ENCODE measurements at regions not wholly inside any gene's neighbourhood (a gene's known extent, or its start where the extent isn't known, plus 50 kb on each side); places are given as distances from the start of the nearest gene placed in this dataset.
"Not testable (repeated sequence)": the region's sequence is repeated elsewhere in the genome, so short reads cannot be mapped to it uniquely, and the experiment has no call there.

DNA sequence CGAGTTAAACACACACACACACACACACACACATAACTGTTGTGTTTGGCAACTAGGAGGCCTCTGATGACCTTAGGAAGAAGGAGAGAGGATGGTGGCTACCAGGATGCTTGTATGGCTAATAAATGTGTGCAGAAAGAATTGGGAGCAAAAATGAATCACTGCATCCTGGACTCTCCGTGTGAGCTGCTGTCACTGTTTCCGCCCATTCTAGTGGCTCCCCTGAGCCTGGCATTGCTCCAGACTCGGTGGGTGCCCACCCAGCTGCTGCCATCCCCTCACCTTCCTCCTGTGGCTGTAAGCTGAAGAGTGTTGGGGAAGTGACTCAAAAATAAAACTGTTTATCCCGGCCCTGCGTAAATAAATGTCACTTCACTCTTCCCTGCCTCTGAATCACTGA lies 149.5 kb upstream of the MINDY3 start:
- no peak overlapping the region for H3K27ac ChIP-seq (ENCODE audit: low read length)
- no peaks in the 10 kb centered on the region for H3K27me3 ChIP-seq (ENCODE audit: control insufficient read depth, insufficient read depth, low read length)
- DNase-seq = no peak
- 100% methylated on average over 1 of the region's 6 CpGs for WGBS (ENCODE audit: insufficient coverage, low lambda C conversion rate)
- H3K4me3 ChIP-seq (ENCODE audit: low read length) = no peak overlapping the region
- H3K36me3 ChIP-seq (ENCODE audit: control insufficient read depth, insufficient read depth, low read length) = no peaks in the 10 kb centered on the region
- no peaks in the 10 kb centered on the region for H3K4me1 ChIP-seq (ENCODE audit: control insufficient read depth, insufficient read depth, low read length)
- no peaks in the 10 kb centered on the region for H3K9me3 ChIP-seq (ENCODE audit: control insufficient read depth, low read depth, low read length)

DNA sequence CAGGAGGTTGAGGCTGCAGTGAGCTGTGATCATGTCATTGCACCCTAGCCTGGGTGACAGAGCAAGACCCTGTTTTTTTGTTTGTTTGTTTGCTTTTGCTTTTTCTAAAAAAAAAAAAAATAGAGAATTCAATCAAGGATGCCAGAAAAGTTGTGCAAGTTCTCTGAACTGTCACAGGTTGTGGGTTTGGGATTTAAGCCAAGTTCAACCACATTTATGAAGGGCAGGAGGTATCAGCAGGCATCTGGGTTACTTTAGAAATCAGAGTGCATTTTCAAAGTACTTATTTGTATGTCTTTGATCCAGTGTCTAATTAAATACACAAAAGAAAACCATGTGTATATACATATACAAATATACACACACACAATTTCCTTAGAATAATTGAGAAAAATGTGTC lies 151.2 kb upstream of the MINDY3 start:
- no peaks in the 10 kb centered on the region for H3K36me3 ChIP-seq (ENCODE audit: control insufficient read depth, insufficient read depth, low read length)
- H3K27me3 ChIP-seq (ENCODE audit: control insufficient read depth, insufficient read depth, low read length) = no peaks in the 10 kb centered on the region
- peaks cover 3% of the 10 kb centered on the region for H3K9me3 ChIP-seq (ENCODE audit: control insufficient read depth, low read depth, low read length)
- H3K4me1 ChIP-seq (ENCODE audit: control insufficient read depth, insufficient read depth, low read length) = no peaks in the 10 kb centered on the region
- H3K4me3 ChIP-seq (ENCODE audit: low read length) = no peak overlapping the region
- no peak overlapping the region for H3K27ac ChIP-seq (ENCODE audit: low read length)
- no peak for DNase-seq

DNA sequence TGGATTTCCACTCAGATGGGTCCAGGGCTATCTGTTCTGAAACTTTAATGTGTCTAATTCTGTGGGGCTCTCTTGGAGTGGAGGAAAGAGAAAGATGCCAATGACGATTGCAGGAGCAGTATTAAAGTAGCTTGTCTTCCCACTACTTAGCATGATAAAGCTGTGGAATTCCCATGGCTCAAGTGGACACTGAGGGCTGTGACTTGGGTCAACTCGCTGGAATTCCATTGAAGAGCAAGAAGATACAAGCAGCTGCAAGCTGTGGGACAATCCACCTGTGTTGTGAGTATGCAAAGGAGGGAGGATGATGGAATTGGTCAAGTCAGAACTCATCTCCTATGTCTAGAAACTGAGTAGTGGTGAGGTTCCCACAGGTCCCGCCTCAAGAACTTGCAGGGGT lies 154.2 kb upstream of the MINDY3 start:
- DNase-seq = no peak
- no CpG with 5 or more reads among the region's 3 CpGs for WGBS (ENCODE audit: insufficient coverage, low lambda C conversion rate)

DNA sequence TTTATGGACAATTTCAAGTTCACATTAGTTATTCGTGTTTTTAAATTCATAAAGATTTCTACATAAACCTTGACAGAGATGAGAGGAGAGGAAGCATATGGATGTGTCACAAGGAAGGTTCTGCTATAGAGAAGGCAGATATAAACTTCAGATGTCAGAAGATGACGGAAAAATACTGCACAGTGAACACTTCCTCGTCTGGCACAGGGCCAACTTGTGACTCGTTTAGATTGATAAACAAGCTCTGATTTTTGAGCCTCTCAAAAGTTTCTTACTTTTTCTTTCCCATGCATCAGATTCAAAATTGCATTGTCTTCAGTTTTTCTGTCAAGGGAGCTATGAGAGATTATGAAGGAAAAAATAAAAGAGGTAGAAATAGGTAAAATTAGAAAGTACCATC lies 156.4 kb upstream of the MINDY3 start:
- Histone ChIP-seq H3K36me3 (ENCODE audit: control insufficient read depth, insufficient read depth, low read length) (no peaks in the 10 kb centered on the region), H3K27ac (ENCODE audit: low read length) (no peak overlapping the region), H3K4me3 (ENCODE audit: low read length) (no peak overlapping the region), H3K27me3 (ENCODE audit: control insufficient read depth, insufficient read depth, low read length) (no peaks in the 10 kb centered on the region), H3K4me1 (ENCODE audit: control insufficient read depth, insufficient read depth, low read length) (no peaks in the 10 kb centered on the region), H3K9me3 (ENCODE audit: control insufficient read depth, low read depth, low read length) (peaks cover 9% of the 10 kb centered on the region)
- WGBS (ENCODE audit: insufficient coverage, low lambda C conversion rate) = 80% methylated on average over 1 of the region's 4 CpGs
- no peak for DNase-seq

More for the DNA sequence above, 154.2 kb upstream of the MINDY3 start:
- Histone ChIP-seq H3K27ac (ENCODE audit: low read length) (no peak overlapping the region), H3K9me3 (ENCODE audit: control insufficient read depth, low read depth, low read length) (peaks cover 3% of the 10 kb centered on the region), H3K4me3 (ENCODE audit: low read length) (no peak overlapping the region), H3K27me3 (ENCODE audit: control insufficient read depth, insufficient read depth, low read length) (no peaks in the 10 kb centered on the region), H3K36me3 (ENCODE audit: control insufficient read depth, insufficient read depth, low read length) (no peaks in the 10 kb centered on the region), H3K4me1 (ENCODE audit: control insufficient read depth, insufficient read depth, low read length) (no peaks in the 10 kb centered on the region)

DNA sequence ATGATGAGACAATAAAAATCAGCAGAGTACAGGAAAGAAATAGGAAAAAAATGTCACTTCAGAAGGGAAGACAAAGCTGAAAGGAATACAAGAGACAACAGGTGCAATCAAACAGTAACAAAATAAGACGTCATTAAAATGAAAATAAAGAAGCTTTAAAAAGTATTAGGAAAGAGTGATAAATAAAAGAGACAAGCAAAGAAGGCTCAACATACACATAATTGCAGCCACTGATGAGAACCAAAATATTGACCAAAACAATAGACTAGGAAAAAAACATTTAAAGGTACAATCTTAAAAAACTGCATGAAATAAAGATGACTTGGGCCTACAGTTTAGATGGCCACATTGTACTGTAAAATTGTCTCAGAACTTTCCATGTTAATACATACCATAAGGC lies 160.5 kb upstream of the MINDY3 start:
- peaks cover 6% of the 10 kb centered on the region for H3K9me3 ChIP-seq (ENCODE audit: control insufficient read depth, low read depth, low read length)
- no peaks in the 10 kb centered on the region for H3K36me3 ChIP-seq (ENCODE audit: control insufficient read depth, insufficient read depth, low read length)
- H3K4me3 ChIP-seq (ENCODE audit: low read length) = no peak overlapping the region
- WGBS (ENCODE audit: insufficient coverage, low lambda C conversion rate) = 0% methylated on average over 1 of the region's 1 CpG
- no peak overlapping the region for H3K27ac ChIP-seq (ENCODE audit: low read length)
- no peak for DNase-seq
- no peaks in the 10 kb centered on the region for H3K4me1 ChIP-seq (ENCODE audit: control insufficient read depth, insufficient read depth, low read length)
- H3K27me3 ChIP-seq (ENCODE audit: control insufficient read depth, insufficient read depth, low read length) = no peaks in the 10 kb centered on the region

DNA sequence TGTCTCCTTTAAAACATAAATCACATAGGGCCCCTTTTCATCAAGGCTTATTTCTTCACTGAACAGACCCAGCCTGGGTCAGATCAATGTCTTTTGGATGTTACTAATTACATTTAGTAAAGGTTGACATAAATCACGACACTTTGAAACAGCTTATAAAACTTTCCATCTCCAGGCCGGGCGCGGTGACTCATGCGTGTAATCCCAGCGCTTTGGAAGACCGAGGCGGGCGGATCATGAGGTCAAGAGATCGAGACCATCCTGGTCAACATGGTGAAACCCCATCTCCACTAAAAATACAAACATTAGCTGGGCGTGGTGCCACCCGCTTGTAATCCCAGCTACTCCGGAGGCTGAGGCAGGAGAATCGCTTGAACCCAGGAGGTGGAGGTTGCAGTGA lies 166.5 kb upstream of the MINDY3 start:
- H3K9me3 ChIP-seq (ENCODE audit: control insufficient read depth, low read depth, low read length); H3K36me3 ChIP-seq (ENCODE audit: control insufficient read depth, insufficient read depth, low read length); H3K4me3 ChIP-seq (ENCODE audit: low read length); H3K4me1 ChIP-seq (ENCODE audit: control insufficient read depth, insufficient read depth, low read length); H3K27ac ChIP-seq (ENCODE audit: low read length); H3K27me3 ChIP-seq (ENCODE audit: control insufficient read depth, insufficient read depth, low read length); DNase-seq: not testable (repeated sequence)
- no CpG with 5 or more reads among the region's 14 CpGs for WGBS (ENCODE audit: insufficient coverage, low lambda C conversion rate)

DNA sequence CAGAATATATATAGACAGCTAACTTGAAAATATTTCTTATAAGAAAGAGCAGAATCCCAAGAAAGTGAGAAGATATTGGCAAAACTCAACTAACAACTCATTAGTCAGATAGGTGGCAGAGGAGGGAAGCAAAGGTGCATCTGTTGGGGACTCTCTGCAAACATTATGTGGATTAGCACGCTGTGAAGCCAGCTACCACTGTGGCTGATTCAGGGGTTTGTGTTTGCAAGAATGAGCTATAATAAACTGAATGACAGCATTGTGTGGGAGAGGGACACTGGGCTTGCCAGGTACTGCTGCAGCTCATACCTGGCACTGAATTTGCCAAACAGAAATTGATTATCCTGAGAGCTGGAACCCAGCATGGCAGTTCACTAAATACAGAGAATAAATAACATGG lies 170.3 kb upstream of the MINDY3 start:
- no peaks in the 10 kb centered on the region for H3K27me3 ChIP-seq (ENCODE audit: control insufficient read depth, insufficient read depth, low read length)

DNA sequence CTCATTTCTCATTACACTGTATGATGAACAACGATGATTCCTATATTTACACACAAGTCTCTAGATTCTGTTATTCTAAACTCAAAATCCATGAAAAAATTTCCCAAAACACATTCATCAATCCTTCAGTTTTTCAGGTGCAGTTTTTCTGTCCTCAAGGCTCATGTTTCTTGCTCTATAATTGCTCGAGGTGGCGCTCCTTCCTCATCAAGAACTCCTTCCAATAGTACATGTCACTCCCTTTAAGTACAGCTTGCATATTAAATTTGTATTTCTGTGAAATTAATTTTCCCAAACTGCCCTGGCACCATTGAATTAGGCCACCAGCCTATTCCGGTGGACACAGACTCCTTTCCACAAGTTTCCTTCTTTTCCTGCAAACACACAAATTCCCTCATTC lies 188.7 kb upstream of the MINDY3 start:
- WGBS (ENCODE audit: insufficient coverage, low lambda C conversion rate) = 100% methylated on average over 2 of the region's 4 CpGs
- Histone ChIP-seq H3K27me3 (ENCODE audit: control insufficient read depth, insufficient read depth, low read length) (no peaks in the 10 kb centered on the region), H3K4me3 (ENCODE audit: low read length) (no peak overlapping the region)

More for the DNA sequence above, 170.3 kb upstream of the MINDY3 start:
- no peaks in the 10 kb centered on the region for H3K4me1 ChIP-seq (ENCODE audit: control insufficient read depth, insufficient read depth, low read length)
- no peaks in the 10 kb centered on the region for H3K36me3 ChIP-seq (ENCODE audit: control insufficient read depth, insufficient read depth, low read length)
- WGBS (ENCODE audit: insufficient coverage, low lambda C conversion rate) = no CpG with 5 or more reads among the region's 1 CpG
- peaks cover 5% of the 10 kb centered on the region for H3K9me3 ChIP-seq (ENCODE audit: control insufficient read depth, low read depth, low read length)
- H3K4me3 ChIP-seq (ENCODE audit: low read length) = no peak overlapping the region
- no peak for DNase-seq
- H3K27ac ChIP-seq (ENCODE audit: low read length) = no peak overlapping the region

DNA sequence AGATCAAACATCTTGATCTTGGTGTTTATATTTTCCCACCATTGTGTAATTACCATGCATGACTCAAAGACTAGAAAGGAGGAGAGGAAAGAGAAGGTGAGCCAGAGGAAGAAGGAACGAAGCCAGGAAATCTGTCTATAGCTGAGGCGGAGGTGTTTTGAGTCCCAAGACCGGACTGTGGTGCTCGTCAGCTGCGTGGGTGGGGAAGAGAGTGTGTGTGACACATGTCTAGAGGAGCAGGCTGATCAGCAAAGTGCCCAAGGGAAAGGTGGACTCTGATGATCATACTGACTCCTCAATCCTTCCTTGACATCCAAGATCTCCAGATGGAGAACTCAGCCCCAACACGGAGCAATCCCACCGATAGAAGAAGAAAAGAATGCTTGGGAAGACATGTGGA lies 189.5 kb upstream of the MINDY3 start:
- Histone ChIP-seq H3K4me1 (ENCODE audit: control insufficient read depth, insufficient read depth, low read length) (no peaks in the 10 kb centered on the region), H3K27me3 (ENCODE audit: control insufficient read depth, insufficient read depth, low read length) (no peaks in the 10 kb centered on the region), H3K9me3 (ENCODE audit: control insufficient read depth, low read depth, low read length) (no peaks in the 10 kb centered on the region), H3K4me3 (ENCODE audit: low read length) (no peak overlapping the region), H3K27ac (ENCODE audit: low read length) (no peak overlapping the region), H3K36me3 (ENCODE audit: control insufficient read depth, insufficient read depth, low read length) (no peaks in the 10 kb centered on the region)
- no peak for DNase-seq
- 100% methylated on average over 4 of the region's 7 CpGs for WGBS (ENCODE audit: insufficient coverage, low lambda C conversion rate)

More for the DNA sequence above, 188.7 kb upstream of the MINDY3 start:
- no peak overlapping the region for H3K27ac ChIP-seq (ENCODE audit: low read length)
- no peak for DNase-seq
- no peaks in the 10 kb centered on the region for H3K36me3 ChIP-seq (ENCODE audit: control insufficient read depth, insufficient read depth, low read length)
- H3K4me1 ChIP-seq (ENCODE audit: control insufficient read depth, insufficient read depth, low read length) = no peaks in the 10 kb centered on the region
- no peaks in the 10 kb centered on the region for H3K9me3 ChIP-seq (ENCODE audit: control insufficient read depth, low read depth, low read length)

DNA sequence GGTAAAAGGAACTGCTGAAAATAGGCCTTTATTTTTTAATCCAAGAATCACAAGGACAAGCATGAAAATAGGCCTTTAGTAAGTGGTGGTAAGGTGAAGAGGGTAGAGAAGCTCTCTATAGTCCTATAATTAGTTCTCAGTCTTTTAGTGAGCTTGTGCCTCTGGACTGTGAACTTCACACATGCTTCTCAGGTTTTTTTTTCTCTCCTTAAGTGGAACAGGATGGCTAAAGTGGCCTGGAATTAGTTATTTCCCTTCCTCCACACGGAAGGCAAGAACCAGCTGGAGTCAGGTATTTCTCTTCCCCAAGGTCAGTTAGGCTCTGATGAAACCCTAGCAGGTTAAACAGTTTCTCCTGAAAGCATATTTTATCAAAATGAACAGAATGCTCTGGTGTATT lies 203.0 kb upstream of the MINDY3 start:
- DNase-seq = no peak
- Histone ChIP-seq H3K27me3 (ENCODE audit: control insufficient read depth, insufficient read depth, low read length) (no peaks in the 10 kb centered on the region), H3K36me3 (ENCODE audit: control insufficient read depth, insufficient read depth, low read length) (no peaks in the 10 kb centered on the region), H3K9me3 (ENCODE audit: control insufficient read depth, low read depth, low read length) (no peaks in the 10 kb centered on the region), H3K27ac (ENCODE audit: low read length) (no peak overlapping the region), H3K4me1 (ENCODE audit: control insufficient read depth, insufficient read depth, low read length) (no peaks in the 10 kb centered on the region), H3K4me3 (ENCODE audit: low read length) (no peak overlapping the region)
- WGBS (ENCODE audit: insufficient coverage, low lambda C conversion rate) = no CpG with 5 or more reads among the region's 1 CpG

DNA sequence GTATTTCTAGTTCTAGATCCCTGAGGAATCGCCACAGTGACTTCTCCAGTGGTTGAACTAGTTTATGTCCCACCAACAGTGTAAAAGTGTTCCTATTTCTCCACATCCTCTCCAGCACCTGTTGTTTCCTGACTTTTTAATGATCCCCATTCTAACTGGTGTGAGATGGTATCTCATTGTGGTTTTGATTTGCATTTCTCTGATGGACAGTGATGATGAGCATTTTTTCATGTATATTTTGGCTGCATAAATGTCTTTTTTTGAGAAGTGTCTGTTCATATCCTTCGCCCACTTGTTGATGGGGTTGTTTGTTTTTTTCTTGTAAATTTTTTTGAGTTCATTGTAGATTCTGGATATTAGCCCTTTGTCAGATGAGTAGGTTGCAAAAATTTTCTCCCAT lies 223.2 kb upstream of the MINDY3 start:
- not testable (repeated sequence) for H3K4me1 ChIP-seq (ENCODE audit: control insufficient read depth, insufficient read depth, low read length); H3K9me3 ChIP-seq (ENCODE audit: control insufficient read depth, low read depth, low read length); H3K4me3 ChIP-seq (ENCODE audit: low read length); H3K36me3 ChIP-seq (ENCODE audit: control insufficient read depth, insufficient read depth, low read length); DNase-seq; H3K27me3 ChIP-seq (ENCODE audit: control insufficient read depth, insufficient read depth, low read length); H3K27ac ChIP-seq (ENCODE audit: low read length)
- no CpG with 5 or more reads among the region's 2 CpGs for WGBS (ENCODE audit: insufficient coverage, low lambda C conversion rate)
